AG09319 (cell line): ENCODE measurements at regions not wholly inside any gene's neighbourhood (a gene's known extent, or its start where the extent isn't known, plus 50 kb on each side); places are given as distances from the start of the nearest gene placed in this dataset.

Experiments used
- DNase-seq: peaks from one replicate; pipeline ENCODE4 v3.0.0-alpha.2; 2010; ENCODE audit warnings: low read depth; ENCODE audit errors: extremely low read depth
- TF ChIP-seq, protein P1 (sequence below): IDR thresholded peaks from 2 replicates; pipeline ENCODE4 v1.5.1; 2011; ENCODE audit warnings: low read depth, mild to moderate bottlenecking, inconsistent platforms, low read length, moderate library complexity

- TF ChIP-seq, protein P1, sequence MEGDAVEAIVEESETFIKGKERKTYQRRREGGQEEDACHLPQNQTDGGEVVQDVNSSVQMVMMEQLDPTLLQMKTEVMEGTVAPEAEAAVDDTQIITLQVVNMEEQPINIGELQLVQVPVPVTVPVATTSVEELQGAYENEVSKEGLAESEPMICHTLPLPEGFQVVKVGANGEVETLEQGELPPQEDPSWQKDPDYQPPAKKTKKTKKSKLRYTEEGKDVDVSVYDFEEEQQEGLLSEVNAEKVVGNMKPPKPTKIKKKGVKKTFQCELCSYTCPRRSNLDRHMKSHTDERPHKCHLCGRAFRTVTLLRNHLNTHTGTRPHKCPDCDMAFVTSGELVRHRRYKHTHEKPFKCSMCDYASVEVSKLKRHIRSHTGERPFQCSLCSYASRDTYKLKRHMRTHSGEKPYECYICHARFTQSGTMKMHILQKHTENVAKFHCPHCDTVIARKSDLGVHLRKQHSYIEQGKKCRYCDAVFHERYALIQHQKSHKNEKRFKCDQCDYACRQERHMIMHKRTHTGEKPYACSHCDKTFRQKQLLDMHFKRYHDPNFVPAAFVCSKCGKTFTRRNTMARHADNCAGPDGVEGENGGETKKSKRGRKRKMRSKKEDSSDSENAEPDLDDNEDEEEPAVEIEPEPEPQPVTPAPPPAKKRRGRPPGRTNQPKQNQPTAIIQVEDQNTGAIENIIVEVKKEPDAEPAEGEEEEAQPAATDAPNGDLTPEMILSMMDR = no peak
- DNase-seq = no peak
These were observed 190.9 kb downstream of the TFCP2L1 start for GRCh38 chr2:121094101-121094500.

DNA sequence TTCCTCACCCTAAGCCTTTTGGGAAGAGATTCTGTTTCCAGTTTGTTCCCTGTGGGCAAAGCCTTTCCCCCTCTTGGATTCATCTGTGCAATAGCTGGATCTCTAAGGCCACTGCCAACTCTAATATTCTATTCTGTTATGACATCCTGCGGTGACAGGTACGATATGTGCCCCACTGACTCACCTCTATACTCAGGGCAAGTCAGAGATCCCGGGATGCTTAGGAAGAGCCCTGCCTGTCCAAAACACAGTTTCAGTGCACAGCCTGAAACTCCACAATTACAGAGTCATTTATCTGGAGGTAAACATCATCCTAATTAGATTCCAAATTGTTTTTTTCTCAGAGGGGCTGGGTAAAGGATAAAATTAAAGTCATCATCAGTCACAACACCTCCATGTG lies 190.2 kb downstream of the TFCP2L1 start:
- TF ChIP-seq, protein P1 = no peak
- DNase-seq = no peak

- TF ChIP-seq, protein P1 = peak; percentile 67
- DNase-seq = peak; percentile 8
These were observed 189.5 kb downstream of the TFCP2L1 start for GRCh38 chr2:121095257-121096080.

DNA sequence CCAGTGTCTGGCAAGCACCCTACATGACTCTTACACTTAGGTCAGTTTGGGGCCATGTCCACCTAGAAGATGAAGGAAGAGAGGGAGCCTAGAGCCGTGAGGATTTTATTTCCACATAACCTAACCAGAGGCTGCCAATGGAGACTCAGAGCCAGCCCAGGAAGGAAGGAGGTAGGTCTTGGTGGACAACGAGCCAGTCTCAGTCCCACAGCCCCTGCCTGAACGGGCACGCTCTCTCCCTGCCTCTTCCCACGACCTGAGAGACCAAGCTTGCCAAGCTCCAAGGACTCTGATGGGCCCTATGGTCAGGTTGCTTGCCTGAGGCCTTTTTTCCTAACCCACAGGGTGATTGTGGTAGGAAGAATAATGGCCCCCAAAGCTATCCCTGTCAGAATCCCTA lies 188.4 kb downstream of the TFCP2L1 start:
- TF ChIP-seq, protein P1 = no peak
- DNase-seq = no peak

- no peak for DNase-seq
- TF ChIP-seq, protein P1 = no peak
These were observed 186.4 kb downstream of the TFCP2L1 start for GRCh38 chr2:121098556-121098955.

- TF ChIP-seq, protein P1 = peak; percentile 26
- DNase-seq = no peak
These were observed 185.4 kb downstream of the TFCP2L1 start for GRCh38 chr2:121099329-121100290.
